Muscle layer of colon (tissue), 2 donors: ENCODE measurements at regions not wholly inside any gene's neighbourhood (a gene's known extent, or its start where the extent isn't known, plus 50 kb on each side); places are given as distances from the start of the nearest gene placed in this dataset.

Experiments used
- H3K27ac ChIP-seq: one replicate; pipeline ENCODE4 v1.7.0; 2013; ENCODE audit warnings: low read depth, mild to moderate bottlenecking, low read length, moderate library complexity
- H3K27me3 ChIP-seq, 2 donors: one replicate each; pipeline ENCODE4 v1.7.0; 2013; ENCODE audit warnings: low read length in 2 of 2, mild to moderate bottlenecking in 2 of 2; ENCODE audit not compliant: insufficient read depth in 2 of 2, control insufficient read depth in 1 of 2
- H3K36me3 ChIP-seq: one replicate; pipeline ENCODE4 v1.7.0; 2013; ENCODE audit warnings: mild to moderate bottlenecking, low read length; ENCODE audit not compliant: insufficient read depth
- H3K4me1 ChIP-seq: one replicate; pipeline ENCODE4 v1.7.0; 2013; ENCODE audit warnings: mild to moderate bottlenecking, low read length; ENCODE audit not compliant: insufficient read depth
- H3K4me3 ChIP-seq, 2 donors: one replicate each; pipeline ENCODE4 v1.7.0; 2013; ENCODE audit warnings: low read length in 2 of 2, low read depth in 1 of 2, mild to moderate bottlenecking in 1 of 2, moderate library complexity in 1 of 2
- H3K9ac ChIP-seq: one replicate; pipeline ENCODE4 v1.7.0; 2013; ENCODE audit warnings: low read length
- H3K9me3 ChIP-seq: one replicate; pipeline ENCODE4 v1.7.0; 2013; ENCODE audit warnings: mild to moderate bottlenecking, low read length
- donor health status: abdominal sarcoma.
- donor health status: Adenocarcinoma of cecum.

- no peaks in the 10 kb centered on the region for H3K27me3 ChIP-seq
- H3K27ac ChIP-seq = no peak overlapping the region
- no peak overlapping the region for H3K4me3 ChIP-seq
- H3K4me1 ChIP-seq = no peaks in the 10 kb centered on the region
- H3K9ac ChIP-seq = no peak overlapping the region
- H3K36me3 ChIP-seq = no peaks in the 10 kb centered on the region
- no peaks in the 10 kb centered on the region for H3K9me3 ChIP-seq
Measured at GRCh38 chr3:75059120-75059519, 444.7 kb upstream of the CNTN3 start.

GRCh38 chr3:75061806-75062205, 447.3 kb upstream of the CNTN3 start:
- no peaks in the 10 kb centered on the region for H3K27me3 ChIP-seq
- no peaks in the 10 kb centered on the region for H3K9me3 ChIP-seq
- H3K4me3 ChIP-seq = no peak overlapping the region
- no peak overlapping the region for H3K9ac ChIP-seq
- no peaks in the 10 kb centered on the region for H3K36me3 ChIP-seq
- H3K27ac ChIP-seq = no peak overlapping the region
- H3K4me1 ChIP-seq = no peaks in the 10 kb centered on the region

- no peaks in the 10 kb centered on the region for H3K9me3 ChIP-seq
- H3K36me3 ChIP-seq = no peaks in the 10 kb centered on the region
- H3K9ac ChIP-seq = no peak overlapping the region
- H3K4me3 ChIP-seq = no peak overlapping the region
- no peaks in the 10 kb centered on the region for H3K4me1 ChIP-seq
- H3K27me3 ChIP-seq = no peaks in the 10 kb centered on the region
- no peak overlapping the region for H3K27ac ChIP-seq
Measured at GRCh38 chr3:75075158-75075557, 460.7 kb upstream of the CNTN3 start.

DNA sequence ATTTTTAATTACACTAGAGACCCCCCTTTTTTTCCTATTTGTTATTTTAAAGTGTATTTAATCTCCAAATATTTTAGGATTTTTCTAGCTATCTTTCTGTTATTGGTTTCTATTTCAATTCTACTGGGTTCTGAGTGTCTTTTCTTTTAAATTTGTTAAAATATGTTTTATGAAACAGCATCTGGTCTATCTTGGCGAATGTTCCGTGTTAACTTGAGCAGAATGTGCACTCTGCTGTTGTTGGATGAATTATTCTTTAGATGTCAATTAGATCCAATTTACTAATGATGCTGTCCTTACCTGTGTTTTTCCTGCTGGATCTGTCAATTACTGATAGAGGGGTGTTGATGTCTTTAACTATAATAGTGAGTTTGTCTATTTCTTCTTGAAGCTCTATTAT, 462.0 kb upstream of the CNTN3 start:
- Histone ChIP-seq H3K9me3 (no peaks in the 10 kb centered on the region), H3K4me1 (no peaks in the 10 kb centered on the region), H3K36me3 (no peaks in the 10 kb centered on the region), H3K27me3 (no peaks in the 10 kb centered on the region), H3K9ac (no peak overlapping the region), H3K4me3 (no peak overlapping the region), H3K27ac (no peak overlapping the region)

DNA sequence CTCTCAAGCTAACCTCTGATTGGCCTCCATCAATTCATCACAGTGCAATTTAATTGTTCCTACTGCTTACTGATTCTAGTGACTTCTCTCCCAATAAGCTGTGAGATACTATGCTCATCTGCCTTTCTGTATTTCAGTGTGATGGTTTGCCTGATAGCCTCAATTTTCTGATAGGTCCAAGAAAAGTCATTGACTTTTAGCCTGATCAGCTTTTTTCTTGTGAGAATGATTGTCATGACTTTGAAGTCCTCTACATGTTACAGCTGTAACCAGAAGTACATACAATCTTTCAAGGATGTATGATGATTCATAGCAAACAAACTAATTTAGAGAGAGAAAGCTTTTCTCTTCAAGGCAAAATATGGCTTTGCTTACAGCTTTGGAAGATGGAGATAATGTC, 463.8 kb upstream of the CNTN3 start:
- Histone ChIP-seq H3K9me3 (no peaks in the 10 kb centered on the region), H3K4me3 (no peak overlapping the region), H3K9ac (no peak overlapping the region), H3K36me3 (no peaks in the 10 kb centered on the region), H3K4me1 (no peaks in the 10 kb centered on the region), H3K27ac (no peak overlapping the region), H3K27me3 (no peaks in the 10 kb centered on the region)

DNA sequence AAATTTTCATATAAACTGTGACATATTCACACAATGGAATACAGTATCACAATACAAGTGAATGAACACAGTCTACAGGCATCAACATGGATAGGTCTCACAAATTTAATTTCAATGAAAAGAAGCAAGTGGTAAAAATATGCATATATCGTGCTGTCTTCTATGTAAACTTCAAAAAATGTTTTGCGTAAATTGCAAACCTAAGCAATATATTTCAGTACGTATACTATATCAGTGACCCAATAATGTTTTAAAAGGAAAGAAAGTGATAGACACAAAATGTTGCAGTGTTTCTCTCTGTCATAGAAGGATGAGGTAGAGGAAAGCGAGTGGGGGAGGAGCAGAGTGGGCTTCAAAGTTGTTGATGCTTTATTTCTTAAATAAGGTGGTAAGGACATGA, 468.4 kb upstream of the CNTN3 start:
- H3K9me3 ChIP-seq = no peaks in the 10 kb centered on the region
- no peak overlapping the region for H3K9ac ChIP-seq
- H3K4me1 ChIP-seq = no peaks in the 10 kb centered on the region
- no peak overlapping the region for H3K4me3 ChIP-seq
- H3K27me3 ChIP-seq = no peaks in the 10 kb centered on the region
- no peak overlapping the region for H3K27ac ChIP-seq
- H3K36me3 ChIP-seq = no peaks in the 10 kb centered on the region

GRCh38 chr3:75089841-75090240, 475.4 kb upstream of the CNTN3 start:
- Histone ChIP-seq H3K4me1 (no peaks in the 10 kb centered on the region), H3K27me3 (no peaks in the 10 kb centered on the region), H3K9me3 (no peaks in the 10 kb centered on the region), H3K4me3 (no peak overlapping the region), H3K9ac (no peak overlapping the region), H3K27ac (no peak overlapping the region), H3K36me3 (no peaks in the 10 kb centered on the region)

GRCh38 chr3:75101329-75102147, 487.1 kb upstream of the CNTN3 start:
- no peaks in the 10 kb centered on the region for H3K4me1 ChIP-seq
- H3K9me3 ChIP-seq = no peaks in the 10 kb centered on the region
- H3K27ac ChIP-seq = no peak overlapping the region
- H3K4me3 ChIP-seq = no peak overlapping the region
- no peaks in the 10 kb centered on the region for H3K27me3 ChIP-seq
- no peaks in the 10 kb centered on the region for H3K36me3 ChIP-seq
- H3K9ac ChIP-seq = no peak overlapping the region

- H3K9ac ChIP-seq = no peak overlapping the region
- H3K27me3 ChIP-seq = no peaks in the 10 kb centered on the region
- no peaks in the 10 kb centered on the region for H3K9me3 ChIP-seq
- H3K27ac ChIP-seq = no peak overlapping the region
- no peaks in the 10 kb centered on the region for H3K36me3 ChIP-seq
- H3K4me1 ChIP-seq = no peaks in the 10 kb centered on the region
- no peak overlapping the region for H3K4me3 ChIP-seq
Measured at GRCh38 chr3:75110741-75111140, 496.3 kb upstream of the CNTN3 start.

DNA sequence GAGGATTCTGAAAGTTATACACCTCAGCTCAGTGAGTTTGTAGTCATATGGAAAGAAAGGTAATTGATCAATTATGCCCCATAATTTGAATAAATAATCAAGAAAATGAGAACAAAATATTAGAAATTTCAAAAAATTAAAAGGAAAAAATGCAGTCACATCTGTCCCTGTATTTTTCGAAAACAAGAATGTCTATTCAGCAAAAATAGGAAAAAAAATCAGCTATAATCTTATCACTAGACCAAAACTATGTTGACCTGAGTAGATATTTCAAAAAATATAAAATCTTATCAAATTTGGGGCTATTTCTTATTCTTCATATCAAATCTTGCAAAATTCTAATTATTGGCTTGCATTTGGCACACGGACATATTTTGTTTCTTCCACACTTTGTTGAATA, 501.2 kb upstream of the CNTN3 start:
- no peaks in the 10 kb centered on the region for H3K4me1 ChIP-seq

DNA sequence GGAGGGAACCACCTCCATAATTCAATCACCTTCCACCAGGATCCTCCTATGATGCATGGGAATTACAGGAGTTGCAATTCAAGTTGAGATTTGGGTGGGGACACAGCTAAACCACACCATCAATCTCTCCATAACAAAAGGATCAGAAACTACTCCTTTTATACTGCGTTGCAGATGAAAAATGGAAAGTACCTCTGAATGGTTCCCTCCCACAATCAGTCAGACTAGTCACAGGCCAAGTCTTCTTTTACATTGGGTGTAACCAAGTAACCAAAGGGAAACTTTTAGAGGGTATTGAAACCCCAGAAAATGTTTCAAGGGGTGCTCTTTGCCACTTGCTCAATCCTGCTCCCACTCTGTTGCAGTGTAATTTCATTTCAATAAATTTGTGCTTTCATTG, 504.3 kb upstream of the CNTN3 start:
- H3K27ac ChIP-seq = no peak overlapping the region
- H3K4me3 ChIP-seq = no peak overlapping the region
- no peaks in the 10 kb centered on the region for H3K9me3 ChIP-seq
- no peak overlapping the region for H3K9ac ChIP-seq
- no peaks in the 10 kb centered on the region for H3K27me3 ChIP-seq
- H3K36me3 ChIP-seq = no peaks in the 10 kb centered on the region
- H3K4me1 ChIP-seq = no peaks in the 10 kb centered on the region

More for the DNA sequence above, 501.2 kb upstream of the CNTN3 start:
- H3K36me3 ChIP-seq = no peaks in the 10 kb centered on the region
- H3K27me3 ChIP-seq = no peaks in the 10 kb centered on the region
- no peaks in the 10 kb centered on the region for H3K9me3 ChIP-seq
- H3K27ac ChIP-seq = no peak overlapping the region
- H3K4me3 ChIP-seq = no peak overlapping the region
- no peak overlapping the region for H3K9ac ChIP-seq

GRCh38 chr3:75126556-75126955, 512.1 kb upstream of the CNTN3 start:
- Histone ChIP-seq H3K36me3 (no peaks in the 10 kb centered on the region), H3K4me1 (no peaks in the 10 kb centered on the region), H3K27ac (no peak overlapping the region), H3K4me3 (no peak overlapping the region), H3K27me3 (no peaks in the 10 kb centered on the region), H3K9me3 (no peaks in the 10 kb centered on the region), H3K9ac (no peak overlapping the region)
